Common myeloid progenitor, CD34-positive (primary cell): ENCODE measurements at regions not wholly inside any gene's neighbourhood (a gene's known extent, or its start where the extent isn't known, plus 50 kb on each side); places are given as distances from the start of the nearest gene placed in this dataset.

ENCODE experiments used
- CTCF ChIA-PET: fragments of 350-600 bp; sonication (Branson Sonifier 250); formaldehyde crosslinking; loops from one replicate; lab custom pipeline; 2021; ENCODE audit warnings: antibody characterized with exemption; lab: Charles Lee
- POLR2A ChIA-PET: fragments of 350-600 bp; sonication (Branson Sonifier 250); formaldehyde crosslinking; loops from one replicate; lab custom pipeline; 2021; ENCODE audit warnings: antibody characterized with exemption; lab: Charles Lee
- DNase-seq, 3 donors: peaks; one replicate each; pipeline versions ENCODE4 v3.0.0 to v3.0.0-alpha.2; 2013
- H3K27ac ChIP-seq, 2 experiments: 1 replicate in 1 of 2; 2 replicates in 1 of 2; pipeline ENCODE4 v1.7.0; 2013; ENCODE audit warnings: inconsistent platforms in 2 of 2, low read length in 2 of 2, mild to moderate bottlenecking in 2 of 2, low read depth in 1 of 2, moderate library complexity in 1 of 2; ENCODE audit not compliant: severe bottlenecking in 2 of 2, insufficient read depth in 1 of 2, poor library complexity in 1 of 2
- H3K27me3 ChIP-seq, 5 experiments: replicated peaks in 2 of 5; 1 replicate in 3 of 5; 2 replicates in 2 of 5; pipeline versions ENCODE4 v1.6.1 to v1.7.0; 2013; ENCODE audit warnings: low read length in 4 of 5, mild to moderate bottlenecking in 2 of 5, moderate library complexity in 2 of 5, inconsistent platforms in 1 of 5; ENCODE audit not compliant: insufficient read depth in 5 of 5, control insufficient read depth in 4 of 5
- H3K36me3 ChIP-seq, 4 experiments: 1 replicate in 2 of 4; 2 replicates in 2 of 4; pipeline versions ENCODE4 v1.6.1 to v1.7.0; 2013; ENCODE audit warnings: low read length in 3 of 4, control low read depth in 1 of 4, mild to moderate bottlenecking in 1 of 4; ENCODE audit not compliant: control insufficient read depth in 4 of 4, insufficient read depth in 4 of 4
- H3K4me1 ChIP-seq, 4 experiments: 1 replicate in 3 of 4; 2 replicates in 1 of 4; pipeline versions ENCODE4 v1.6.1 to v1.7.1; 2013; ENCODE audit warnings: low read length in 3 of 4, mild to moderate bottlenecking in 3 of 4, control low read depth in 1 of 4, inconsistent platforms in 1 of 4, moderate library complexity in 1 of 4; ENCODE audit not compliant: control insufficient read depth in 4 of 4, insufficient read depth in 4 of 4; ENCODE audit errors: control extremely low read depth in 1 of 4
- H3K4me3 ChIP-seq, 7 experiments: 1 replicate in 4 of 7; 2 replicates in 3 of 7; pipeline versions ENCODE4 v1.5.1 to v1.7.0; 2013; ENCODE audit warnings: mild to moderate bottlenecking in 7 of 7, low read length in 6 of 7, moderate library complexity in 6 of 7, inconsistent platforms in 2 of 7, low read depth in 2 of 7, control low read depth in 1 of 7; ENCODE audit not compliant: insufficient read depth in 4 of 7, control insufficient read depth in 1 of 7; ENCODE audit errors: extremely low read depth in 1 of 7
- H3K9me3 ChIP-seq, 5 experiments: 1 replicate in 4 of 5; 2 replicates in 1 of 5; pipeline versions ENCODE4 v1.6.1 to v1.7.1; 2013; ENCODE audit warnings: low read length in 4 of 5, mild to moderate bottlenecking in 2 of 5, inconsistent platforms in 1 of 5, low read depth in 1 of 5, moderate library complexity in 1 of 5; ENCODE audit not compliant: control insufficient read depth in 4 of 5, insufficient read depth in 2 of 5; ENCODE audit errors: control extremely low read depth in 1 of 5
- WGBS: methylation state at CpG from one replicate; pipeline ENCODE4 v1.1.5; 2013; ENCODE audit not compliant: insufficient coverage; 5-methylcytosine and 5-hydroxymethylcytosine counted together

DNA sequence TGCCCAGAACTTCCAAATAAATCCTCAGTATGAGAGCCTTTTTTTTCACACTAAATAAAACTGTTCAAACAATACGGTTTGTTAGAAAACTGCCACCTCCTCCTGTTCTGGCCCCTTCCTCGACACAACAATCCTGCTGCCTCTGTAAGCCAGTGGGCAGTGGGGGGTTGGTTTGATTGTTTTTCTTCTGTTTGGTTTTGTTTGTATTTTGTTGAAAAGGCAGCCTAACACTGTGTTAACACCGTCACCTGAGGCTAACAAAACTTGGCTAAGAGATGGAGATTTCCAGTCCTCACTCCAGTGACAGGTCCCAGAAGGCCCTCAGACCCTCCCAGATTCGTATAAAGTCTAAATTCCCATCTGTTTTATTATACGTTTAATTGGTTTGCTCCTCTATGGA is 402.1 kb downstream of the ZNF521 start:
- no peak for DNase-seq
- Histone ChIP-seq H3K4me1 (no peaks in the 10 kb centered on the region), H3K36me3 (no peaks in the 10 kb centered on the region), H3K9me3 (no peaks in the 10 kb centered on the region), H3K27ac (no peak overlapping the region), H3K4me3 (no peak overlapping the region), H3K27me3 (no peaks in the 10 kb centered on the region)
- POLR2A ChIA-PET, result no interaction called here
- 98% methylated on average over 4 of the region's 5 CpGs for WGBS
- CTCF ChIA-PET, result no interaction called here

DNA sequence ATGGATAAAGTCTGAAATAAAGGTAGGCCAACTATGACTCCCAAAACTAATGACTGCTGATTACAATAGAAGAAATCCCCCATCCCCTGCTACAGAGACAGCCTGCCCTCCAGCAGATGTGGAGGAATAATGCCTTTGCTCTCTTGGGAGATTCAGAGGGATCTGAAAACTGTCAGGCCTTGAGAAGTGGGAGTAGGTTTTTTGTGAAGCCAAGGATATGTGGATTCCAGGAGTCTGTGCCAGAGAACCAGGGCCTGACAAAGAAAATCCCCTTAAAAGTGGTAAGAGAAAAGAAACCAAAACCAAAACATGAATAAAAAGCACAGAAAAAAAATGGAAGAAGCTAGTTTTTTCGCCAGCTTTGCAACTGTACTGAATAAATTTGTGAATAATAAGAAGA is 397.6 kb downstream of the ZNF521 start:
- DNase-seq, result no peak
- ChIA-PET POLR2A (no interaction called here), CTCF (no interaction called here)
- H3K36me3 ChIP-seq, result no peaks in the 10 kb centered on the region
- no peak overlapping the region for H3K4me3 ChIP-seq
- H3K27me3 ChIP-seq, result no peaks in the 10 kb centered on the region
- 100% methylated on average over 1 of the region's 1 CpG for WGBS
- no peak overlapping the region for H3K27ac ChIP-seq
- no peaks in the 10 kb centered on the region for H3K9me3 ChIP-seq
- H3K4me1 ChIP-seq, result no peaks in the 10 kb centered on the region

DNA sequence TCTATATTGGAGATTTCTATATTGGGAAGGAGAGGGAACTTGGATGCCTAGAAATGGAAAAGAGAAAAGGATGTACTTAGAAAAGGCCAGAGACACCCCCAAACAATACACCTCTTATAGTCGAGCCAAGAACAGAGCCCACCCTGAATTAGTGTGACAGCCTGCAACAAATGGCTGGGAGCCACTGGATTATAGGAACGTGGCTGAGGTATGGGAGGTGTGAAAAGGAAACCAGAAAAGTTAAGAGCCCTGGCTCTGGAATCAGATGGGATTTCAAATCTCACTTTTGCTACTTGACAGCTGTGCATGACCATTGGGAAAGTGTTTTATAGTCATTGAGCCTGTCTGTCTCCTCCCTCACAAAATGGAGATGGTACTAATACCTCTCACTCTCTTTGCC is 394.0 kb downstream of the ZNF521 start:
- no peak for DNase-seq
- no peak overlapping the region for H3K27ac ChIP-seq
- no peak overlapping the region for H3K4me3 ChIP-seq
- no peaks in the 10 kb centered on the region for H3K27me3 ChIP-seq
- H3K4me1 ChIP-seq, result no peaks in the 10 kb centered on the region
- CTCF ChIA-PET, result no interaction called here
- 90% methylated on average over 1 of the region's 2 CpGs for WGBS
- H3K9me3 ChIP-seq, result peaks cover 0 to 4% (median 0%) of the 10 kb centered on the region in 5 experiments
- POLR2A ChIA-PET, result no interaction called here
- H3K36me3 ChIP-seq, result no peaks in the 10 kb centered on the region

DNA sequence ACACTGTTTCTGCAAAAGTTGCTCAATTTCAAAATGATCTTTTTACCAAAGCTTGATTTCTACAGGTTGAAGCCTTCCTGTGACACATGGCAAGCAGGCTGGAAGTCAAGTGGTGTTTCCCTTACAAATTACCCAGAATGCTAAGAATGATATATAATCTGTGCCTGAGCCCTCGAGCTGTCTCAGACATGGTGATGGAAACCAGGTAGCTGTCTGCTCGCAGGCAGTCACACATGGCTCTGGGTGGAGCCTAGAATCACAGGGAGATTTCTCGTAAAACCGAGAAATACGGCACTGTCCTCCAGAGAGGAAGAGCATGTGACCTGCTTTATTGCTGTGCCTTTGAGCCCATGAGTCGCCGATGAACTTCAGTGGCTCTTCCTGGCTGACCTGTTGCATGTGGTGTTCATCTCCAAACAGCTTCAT is 392.9 kb downstream of the ZNF521 start:
- WGBS, result 92% methylated on average over 7 of the region's 7 CpGs
- no peak for DNase-seq
- Histone ChIP-seq H3K9me3 (peaks cover 0 to 4% (median 0%) of the 10 kb centered on the region in 5 experiments), H3K36me3 (no peaks in the 10 kb centered on the region), H3K27ac (no peak overlapping the region), H3K27me3 (no peaks in the 10 kb centered on the region), H3K4me3 (no peak overlapping the region), H3K4me1 (no peaks in the 10 kb centered on the region)
- ChIA-PET POLR2A (no interaction called here), CTCF (no interaction called here)

DNA sequence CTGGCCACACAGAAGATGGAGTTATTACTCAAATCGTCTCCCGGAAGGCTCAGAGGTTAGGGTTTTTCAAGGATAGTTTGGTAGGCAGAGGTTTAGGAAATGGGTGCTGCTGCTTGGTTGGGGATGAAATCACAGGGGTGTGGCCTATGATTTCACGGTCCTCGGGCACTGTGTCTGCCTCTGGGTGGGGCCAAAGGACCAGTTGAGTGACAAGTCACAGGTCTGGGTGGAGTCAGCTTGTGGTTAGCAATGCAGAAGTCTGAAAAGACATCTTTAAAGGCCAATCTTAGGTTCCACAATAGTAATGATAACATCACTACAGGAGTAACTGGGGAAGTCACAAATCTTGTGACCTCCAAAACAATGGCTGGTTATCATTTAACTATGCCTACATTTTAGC is 387.8 kb downstream of the ZNF521 start:
- POLR2A ChIA-PET, result no interaction called here
- no peaks in the 10 kb centered on the region for H3K4me1 ChIP-seq

DNA sequence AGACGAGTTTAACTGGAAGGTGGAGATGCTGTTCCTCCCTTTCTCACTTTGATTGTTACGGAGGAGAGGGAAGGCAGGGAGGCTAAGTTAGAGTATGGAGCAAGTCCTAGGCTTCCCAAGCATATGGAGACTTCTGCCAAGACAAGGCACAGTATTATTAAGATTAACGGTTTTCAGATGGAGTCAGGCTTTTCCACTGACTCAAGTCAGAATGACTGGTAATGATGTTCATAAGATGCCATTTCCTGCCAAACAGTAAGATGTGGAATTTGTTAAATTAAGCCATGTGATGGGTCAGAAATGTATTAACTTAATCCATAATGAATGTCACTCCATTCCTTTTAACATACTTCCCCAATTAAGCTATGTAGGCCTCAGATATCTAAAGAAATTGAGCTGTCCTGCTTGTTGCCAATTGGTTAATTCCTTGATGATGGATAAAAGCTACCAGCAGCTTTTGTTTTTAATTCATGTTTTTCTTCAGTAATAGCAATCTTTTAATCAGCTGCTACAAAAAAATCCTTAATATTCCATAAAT is 383.7 kb downstream of the ZNF521 start:
- H3K4me3 ChIP-seq, result no peak overlapping the region
- no peak for DNase-seq
- no peak overlapping the region for H3K27ac ChIP-seq
- 90% methylated on average over 2 of the region's 3 CpGs for WGBS
- POLR2A ChIA-PET, result no interaction called here
- CTCF ChIA-PET, result no interaction called here
- no peaks in the 10 kb centered on the region for H3K4me1 ChIP-seq
- H3K27me3 ChIP-seq, result no peaks in the 10 kb centered on the region
- H3K9me3 ChIP-seq, result peaks cover 0 to 3% (median 0%) of the 10 kb centered on the region in 5 experiments
- H3K36me3 ChIP-seq, result no peaks in the 10 kb centered on the region

More for the DNA sequence above, 387.8 kb downstream of the ZNF521 start:
- Histone ChIP-seq H3K36me3 (no peaks in the 10 kb centered on the region), H3K27ac (no peak overlapping the region), H3K4me3 (no peak overlapping the region), H3K9me3 (peaks cover 0 to 7% (median 0%) of the 10 kb centered on the region in 5 experiments), H3K27me3 (no peaks in the 10 kb centered on the region)
- DNase-seq, result peak; percentile 6 to 59 (median 58)
- CTCF ChIA-PET, result no interaction called here
- 82% methylated on average over 4 of the region's 4 CpGs for WGBS

DNA sequence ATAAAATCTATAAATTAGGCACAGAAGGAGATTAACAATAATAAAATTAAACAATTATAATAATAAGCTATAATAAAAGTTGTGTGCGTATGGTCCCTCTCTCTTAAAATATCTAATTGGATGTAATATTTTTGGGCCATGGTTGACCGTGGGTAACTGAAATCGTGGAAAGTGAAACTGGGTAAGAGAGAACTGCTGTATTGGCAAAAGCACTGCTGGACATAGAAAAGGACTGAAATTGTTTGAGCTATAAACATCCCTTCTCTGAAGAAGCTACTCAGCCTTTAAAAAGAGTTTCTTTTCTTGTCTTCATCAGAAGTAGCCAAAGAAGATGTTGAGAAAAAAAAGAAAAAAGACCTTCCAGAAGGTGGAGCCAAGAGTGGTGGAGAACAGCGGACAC is 379.4 kb downstream of the ZNF521 start:
- Histone ChIP-seq H3K4me3 (no peak overlapping the region), H3K9me3 (no peaks in the 10 kb centered on the region), H3K27ac (no peak overlapping the region), H3K27me3 (no peaks in the 10 kb centered on the region), H3K4me1 (no peaks in the 10 kb centered on the region), H3K36me3 (no peaks in the 10 kb centered on the region)
- ChIA-PET POLR2A (no interaction called here), CTCF (no interaction called here)
- no peak for DNase-seq
- WGBS, result 100% methylated on average over 3 of the region's 4 CpGs
